IMR-90 (cell line): ENCODE measurements at regions not wholly inside any gene's neighbourhood (a gene's known extent, or its start where the extent isn't known, plus 50 kb on each side); places are given as distances from the start of the nearest gene placed in this dataset.

Experiments used
- ATAC-seq: fragments of 200-7000 bp; cut with Tn5 transposase; 2 replicates; pipeline ENCODE4 v1.9.1; 2020; ENCODE audit warnings: low read depth, mild to moderate bottlenecking, moderate library complexity
- BruUV-seq: library from RNA; stranded (reverse); fragments of 400-500 nt; replicated peaks from 2 replicates; lab custom pipeline; 2021; lab: Mats Ljungman, UMichigan
- CTCF ChIA-PET: fragments of 300-600 bp; formaldehyde crosslinking; extraction: SDS; loops from one replicate; lab custom pipeline; 2021; ENCODE audit warnings: antibody characterized with exemption; lab: Yijun Ruan, JAX
- POLR2A ChIA-PET: fragments of 300-600 bp; sonication (Branson Sonifier 250); formaldehyde crosslinking; loops from one replicate; lab custom pipeline; 2022; ENCODE audit warnings: antibody characterized with exemption; ENCODE audit not compliant: unreplicated experiment; lab: Charles Lee
- DNase-seq: peaks from one replicate; pipeline ENCODE4 v3.0.0; 2013
- H2AFZ ChIP-seq: replicated peaks from 2 replicates; pipeline ENCODE3; 2013; ENCODE audit warnings: low read length, mild to moderate bottlenecking; ENCODE audit not compliant: poor library complexity
- H2AK5ac ChIP-seq: 2 replicates; pipeline ENCODE4 v1.6.1; 2013; ENCODE audit warnings: low read depth, low read length, inconsistent platforms
- H2AK9ac ChIP-seq: replicated peaks from 2 replicates; pipeline ENCODE3; 2013; ENCODE audit warnings: mild to moderate bottlenecking, low read depth, low read length, moderate library complexity; ENCODE audit not compliant: poor library complexity
- H2BK120ac ChIP-seq: 2 replicates; pipeline ENCODE4 v1.6.1; 2013; ENCODE audit warnings: low read depth, low read length, inconsistent platforms
- H2BK15ac ChIP-seq: 3 replicates; pipeline ENCODE4 v1.6.1; 2013; ENCODE audit warnings: low read depth, low read length, inconsistent platforms
- H2BK20ac ChIP-seq: 2 replicates; pipeline ENCODE4 v1.6.1; 2013; ENCODE audit warnings: low read depth, mild to moderate bottlenecking, inconsistent platforms, low read length, moderate library complexity
- H2BK5ac ChIP-seq: 2 replicates; pipeline ENCODE4 v1.6.1; 2013; ENCODE audit warnings: mild to moderate bottlenecking, low read depth, low read length, inconsistent platforms; ENCODE audit not compliant: poor library complexity, severe bottlenecking
- H3K14ac ChIP-seq: replicated peaks from 2 replicates; pipeline ENCODE4 v1.6.1; 2013; ENCODE audit warnings: low read depth, low read length, inconsistent platforms
- H3K18ac ChIP-seq: 2 replicates; pipeline ENCODE4 v1.6.1; 2013; ENCODE audit warnings: low read depth, low read length, control low read depth
- H3K23ac ChIP-seq: 2 replicates; pipeline ENCODE4 v1.6.1; 2013; ENCODE audit warnings: low read depth, low read length, inconsistent platforms
- H3K27ac ChIP-seq: 2 replicates; pipeline ENCODE4 v1.5.1; 2013; ENCODE audit warnings: mild to moderate bottlenecking, control low read depth, low read length; ENCODE audit not compliant: insufficient read depth
- H3K27me3 ChIP-seq: 2 replicates; pipeline ENCODE4 v1.6.1; 2013; ENCODE audit warnings: low read length; ENCODE audit not compliant: control insufficient read depth, insufficient read depth
- H3K36me3 ChIP-seq: 2 replicates; pipeline ENCODE4 v1.6.1; 2013; ENCODE audit warnings: low read length, mixed read lengths; ENCODE audit not compliant: control insufficient read depth, insufficient read depth
- H3K4ac ChIP-seq: 2 replicates; pipeline ENCODE4 v1.6.1; 2013; ENCODE audit warnings: low read depth, low read length, inconsistent platforms
- H3K4me1 ChIP-seq: 2 replicates; pipeline ENCODE4 v1.6.1; 2013; ENCODE audit warnings: low read length, mixed read lengths; ENCODE audit not compliant: control insufficient read depth, insufficient read depth
- H3K4me2 ChIP-seq: 2 replicates; pipeline ENCODE4 v1.6.1; 2013; ENCODE audit warnings: low read depth, mild to moderate bottlenecking, control low read depth, low read length, moderate library complexity
- H3K4me3 ChIP-seq: 2 replicates; pipeline ENCODE4 v1.5.1; 2013; ENCODE audit warnings: low read depth, mild to moderate bottlenecking, control low read depth, low read length, moderate library complexity; ENCODE audit not compliant: insufficient read depth
- H3K56ac ChIP-seq: 2 replicates; pipeline ENCODE4 v1.6.1; 2013; ENCODE audit warnings: low read length, inconsistent platforms; ENCODE audit not compliant: insufficient read depth; ENCODE audit errors: extremely low read depth
- H3K79me1 ChIP-seq, 2 experiments: 2 replicates each; pipeline ENCODE4 v1.6.1; 2013; ENCODE audit warnings: low read length in 2 of 2, inconsistent platforms in 1 of 2, low read depth in 1 of 2
- H3K9ac ChIP-seq: 2 replicates; pipeline ENCODE4 v1.6.1; 2013; ENCODE audit warnings: low read depth, low read length, control low read depth
- H3K9me1 ChIP-seq: 2 replicates; pipeline ENCODE4 v1.6.1; 2013; ENCODE audit warnings: low read length, inconsistent platforms; ENCODE audit not compliant: insufficient read depth
- H3K9me3 ChIP-seq: 2 replicates; pipeline ENCODE4 v1.6.1; 2013; ENCODE audit warnings: low read length; ENCODE audit not compliant: control insufficient read depth, insufficient read depth
- H4K20me1 ChIP-seq: 2 replicates; pipeline ENCODE4 v1.6.1; 2013; ENCODE audit warnings: low read length, inconsistent platforms; ENCODE audit not compliant: insufficient read depth
- H4K5ac ChIP-seq: 2 replicates; pipeline ENCODE4 v1.6.1; 2013; ENCODE audit warnings: mild to moderate bottlenecking, low read depth, low read length, control low read depth
- H4K8ac ChIP-seq, 2 experiments: 2 replicates each; pipeline ENCODE4 v1.6.1; 2013; ENCODE audit warnings: low read depth in 2 of 2, low read length in 2 of 2, control low read depth in 1 of 2, inconsistent platforms in 1 of 2
- H4K91ac ChIP-seq: 2 replicates; pipeline ENCODE4 v1.6.1; 2013; ENCODE audit warnings: low read depth, low read length, inconsistent platforms; ENCODE audit not compliant: insufficient read depth
- CEBPB ChIP-seq: IDR thresholded peaks from 2 replicates; pipeline ENCODE4 v1.6.1; 2012; ENCODE audit warnings: low read depth, low read length, improper control_type of control experiment
- CHD1 ChIP-seq: IDR thresholded peaks from 2 replicates; pipeline ENCODE4 v1.6.1; 2012; ENCODE audit warnings: low read depth, low read length, improper control_type of control experiment
- ELK1 ChIP-seq: fragments of 150-350 bp; IDR thresholded peaks from 2 replicates; pipeline ENCODE4 v1.6.1; 2016; ENCODE audit warnings: low read depth, mild to moderate bottlenecking, low read length, moderate library complexity, borderline replicate concordance
- FOS ChIP-seq: fragments of 150-350 bp; IDR thresholded peaks from 2 replicates; pipeline ENCODE4 v1.6.1; 2016; ENCODE audit warnings: low read depth, low read length
- MAFK ChIP-seq: IDR thresholded peaks from 2 replicates; pipeline ENCODE4 v1.6.1; 2012; ENCODE audit warnings: low read depth, low read length, improper control_type of control experiment
- MAZ ChIP-seq: IDR thresholded peaks from 2 replicates; pipeline ENCODE4 v1.6.1; 2012; ENCODE audit warnings: low read depth, mild to moderate bottlenecking, low read length, improper control_type of control experiment, moderate library complexity, borderline replicate concordance
- MXI1 ChIP-seq: IDR thresholded peaks from 2 replicates; pipeline ENCODE4 v1.6.1; 2012; ENCODE audit warnings: low read depth, mild to moderate bottlenecking, low read length, moderate library complexity, borderline replicate concordance
- NFE2L2 ChIP-seq: fragments of 150-350 bp; IDR thresholded peaks from 2 replicates; pipeline ENCODE4 v1.6.1; 2016; ENCODE audit warnings: low read depth, mild to moderate bottlenecking, low read length
- RAD21 ChIP-seq: IDR thresholded peaks from 2 replicates; pipeline ENCODE4 v1.6.1; 2012; ENCODE audit warnings: low read length, improper control_type of control experiment
- RCOR1 ChIP-seq: IDR thresholded peaks from 2 replicates; pipeline ENCODE4 v1.6.1; 2012; ENCODE audit warnings: mild to moderate bottlenecking, low read length, improper control_type of control experiment; ENCODE audit not compliant: insufficient replicate concordance
- WGBS, 2 experiments: methylation state at CpG; one replicate each; pipeline versions ENCODE4 v1.1.5 to v1.1.7; 2013; ENCODE audit warnings: missing lambda C conversion rate in 2 of 2; ENCODE audit not compliant: insufficient read length in 1 of 2; ENCODE audit errors: extremely low coverage in 2 of 2; 5-methylcytosine and 5-hydroxymethylcytosine counted together
- dilution Hi-C: fragments of 300-500 bp; cut with HindIII; formaldehyde crosslinking; loops from one replicate; pipeline ENCODE4 v1.14.3; 2018; ENCODE audit warnings: low sequenced_read_pairs; ENCODE audit not compliant: unreplicated experiment
- in situ Hi-C: fragments of 300-500 bp; cut with MboI; formaldehyde crosslinking; loops from 3 replicates; pipeline ENCODE4 v1.14.3; 2019; ENCODE audit warnings: low sequenced_read_pairs, inconsistent platforms, mixed read lengths
- intact Hi-C: fragments of 100-400 bp; cut with micrococcal nuclease; formaldehyde crosslinking; loops from 2 replicates; pipeline ENCODE4 v1.10.0; 2022
- TF ChIP-seq, protein P1 (sequence below): fragments of 150-350 bp; IDR thresholded peaks from 2 replicates; pipeline ENCODE4 v1.6.1; 2017; ENCODE audit warnings: mild to moderate bottlenecking, antibody characterized with exemption, low read length, low read depth

DNA sequence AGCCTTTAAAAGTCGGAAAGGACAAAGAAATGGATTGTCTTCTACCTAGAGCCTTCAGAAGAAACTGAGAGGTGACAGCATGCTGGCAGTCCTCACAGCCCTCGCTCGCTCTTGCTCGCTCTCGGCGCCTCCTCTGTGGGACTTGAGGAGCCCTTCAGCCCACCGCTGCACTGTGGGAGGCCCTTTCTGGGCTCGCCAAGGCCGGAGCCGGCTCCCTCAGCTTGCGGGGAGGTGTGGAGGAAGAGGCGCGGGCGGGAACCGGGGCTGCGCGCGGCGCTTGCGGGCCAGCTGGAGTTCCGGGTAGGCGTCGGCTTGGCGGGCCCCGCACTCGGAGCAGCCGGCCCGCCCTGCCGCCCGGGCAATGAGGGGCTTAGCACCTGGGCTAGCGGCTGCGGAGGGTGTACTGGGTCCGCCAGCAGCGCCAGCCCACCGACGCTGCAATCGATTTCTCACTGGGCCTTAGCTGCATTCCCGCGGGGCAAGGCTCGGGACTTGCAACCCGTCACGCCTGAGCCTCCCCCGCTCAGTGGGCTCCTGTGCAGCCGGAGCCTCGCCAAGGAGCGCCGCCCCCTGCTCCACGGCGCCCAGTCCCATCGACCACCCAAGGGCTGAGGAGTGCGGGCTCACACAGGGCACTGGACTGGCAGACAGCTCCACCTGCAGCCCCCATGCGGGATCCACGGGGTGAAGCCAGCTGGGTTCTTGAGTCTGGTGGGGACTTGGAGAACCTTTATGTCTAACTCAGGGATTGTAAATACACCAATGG, 953.8 kb upstream of the GBE1 start:
- WGBS, 2 experiments = 90% methylated on average over 13 of the region's 53 CpGs; no CpG with 5 or more reads in 1 of the 2 experiments
- TF ChIP-seq MAFK (no peak), MXI1 (no peak), ELK1 (no peak), MAZ (no peak), RAD21 (no peak), NFE2L2 (no peak), FOS (no peak), CEBPB (no peak), RCOR1 (no peak), CHD1 (no peak)
- TF ChIP-seq, protein P1, sequence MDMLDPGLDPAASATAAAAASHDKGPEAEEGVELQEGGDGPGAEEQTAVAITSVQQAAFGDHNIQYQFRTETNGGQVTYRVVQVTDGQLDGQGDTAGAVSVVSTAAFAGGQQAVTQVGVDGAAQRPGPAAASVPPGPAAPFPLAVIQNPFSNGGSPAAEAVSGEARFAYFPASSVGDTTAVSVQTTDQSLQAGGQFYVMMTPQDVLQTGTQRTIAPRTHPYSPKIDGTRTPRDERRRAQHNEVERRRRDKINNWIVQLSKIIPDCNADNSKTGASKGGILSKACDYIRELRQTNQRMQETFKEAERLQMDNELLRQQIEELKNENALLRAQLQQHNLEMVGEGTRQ = no peak
- in situ Hi-C loops = no loop called here

More for the DNA sequence above, 953.8 kb upstream of the GBE1 start:
- no peak overlapping the region for H4K91ac ChIP-seq
- intact Hi-C loops = no loop called here
- H3K56ac ChIP-seq = no peak overlapping the region
- H3K14ac ChIP-seq = no peak overlapping the region
- no peak overlapping the region for H2BK120ac ChIP-seq
- H2AFZ ChIP-seq = no peak overlapping the region
- H3K9me1 ChIP-seq = no peaks in the 10 kb centered on the region
- ChIA-PET POLR2A (no interaction called here), CTCF (no interaction called here)
- H3K23ac ChIP-seq = no peak overlapping the region
- peaks cover 7% of the 10 kb centered on the region; the same call in 1 of the 2 replicates for H3K9me3 ChIP-seq
- no peak overlapping the region for H3K4ac ChIP-seq
- no peaks in the 10 kb centered on the region for H4K20me1 ChIP-seq
- no peaks in the 10 kb centered on the region for H3K36me3 ChIP-seq
- no peak overlapping the region for H2AK5ac ChIP-seq
- H3K4me2 ChIP-seq = no peak overlapping the region
- no peak overlapping the region for H3K4me3 ChIP-seq
- no peaks in the 10 kb centered on the region for H3K79me1 ChIP-seq
- no peak overlapping the region for H3K27ac ChIP-seq
- H3K4me1 ChIP-seq = no peaks in the 10 kb centered on the region
- H2AK9ac ChIP-seq = no peak overlapping the region
- DNase-seq (no peak), ATAC-seq (no peak)
- no peak overlapping the region for H2BK20ac ChIP-seq
- no peak overlapping the region for H4K8ac ChIP-seq
- H2BK5ac ChIP-seq = no peak overlapping the region
- no peak overlapping the region for H4K5ac ChIP-seq
- H2BK15ac ChIP-seq = no peak overlapping the region
- no peak overlapping the region for H3K9ac ChIP-seq
- no TSS peak for BruUV-seq
- dilution Hi-C loops = no loop called here
- no peak overlapping the region for H3K18ac ChIP-seq
- no peaks in the 10 kb centered on the region for H3K27me3 ChIP-seq
